CD8-positive, alpha-beta memory T cell (primary cell): ENCODE measurements at regions not wholly inside any gene's neighbourhood (a gene's known extent, or its start where the extent isn't known, plus 50 kb on each side); places are given as distances from the start of the nearest gene placed in this dataset.

Experiments
- CTCF ChIA-PET: fragments of 350-600 bp; sonication (Branson Sonifier 250); formaldehyde crosslinking; loops from one replicate; lab custom pipeline; 2021; ENCODE audit warnings: antibody characterized with exemption; lab: Charles Lee
- POLR2A ChIA-PET: fragments of 350-600 bp; sonication (Branson Sonifier 250); formaldehyde crosslinking; loops from one replicate; lab custom pipeline; 2021; ENCODE audit warnings: antibody characterized with exemption; lab: Charles Lee
- DNase-seq, 5 donors: peaks; one replicate each; pipeline versions ENCODE4 v3.0.0 to v3.0.0-alpha.2; 2020 to 2022; ENCODE audit warnings: mixed read lengths in 1 of 5
- H3K27ac ChIP-seq: one replicate; pipeline ENCODE4 v1.7.0; 2013; ENCODE audit warnings: low read depth, mild to moderate bottlenecking, low read length, moderate library complexity
- H3K27me3 ChIP-seq: 2 replicates; pipeline ENCODE4 v1.7.0; 2013; ENCODE audit warnings: low read length, mild to moderate bottlenecking; ENCODE audit not compliant: insufficient read depth, poor library complexity, severe bottlenecking
- H3K36me3 ChIP-seq: 2 replicates; pipeline ENCODE4 v1.7.0; 2013; ENCODE audit warnings: mild to moderate bottlenecking, low read length, moderate library complexity; ENCODE audit not compliant: insufficient read depth
- H3K4me1 ChIP-seq: 2 replicates; pipeline ENCODE4 v1.7.0; 2013; ENCODE audit warnings: mild to moderate bottlenecking, low read length, moderate library complexity; ENCODE audit not compliant: insufficient read depth
- H3K4me3 ChIP-seq: 2 replicates; pipeline ENCODE4 v1.7.0; 2013; ENCODE audit warnings: mild to moderate bottlenecking, low read length
- H3K9me3 ChIP-seq: 2 replicates; pipeline ENCODE4 v1.7.0; 2013; ENCODE audit warnings: mild to moderate bottlenecking, low read length
- H3K27ac Mint-ChIP-seq, 8 donors: one replicate each; pipeline ENCODE4 v1.8.0; 2020 to 2021; ENCODE audit warnings: mixed read lengths in 8 of 8, mild to moderate bottlenecking in 6 of 8, inconsistent platforms in 3 of 8, moderate library complexity in 3 of 8
- H3K27me3 Mint-ChIP-seq, 2 donors: one replicate each; pipeline ENCODE4 v1.8.0; 2020 to 2021; ENCODE audit warnings: mixed read lengths in 2 of 2, mild to moderate bottlenecking in 1 of 2, moderate library complexity in 1 of 2
- H3K36me3 Mint-ChIP-seq, 3 donors: one replicate each; pipeline ENCODE4 v1.8.0; 2020 to 2021; ENCODE audit warnings: mixed read lengths in 3 of 3, inconsistent platforms in 1 of 3, mild to moderate bottlenecking in 1 of 3
- H3K4me1 Mint-ChIP-seq, 3 donors: one replicate each; pipeline ENCODE4 v1.8.0; 2020 to 2021; ENCODE audit warnings: mixed read lengths in 3 of 3, inconsistent platforms in 1 of 3, mild to moderate bottlenecking in 1 of 3
- H3K4me3 Mint-ChIP-seq, 7 donors: one replicate each; pipeline ENCODE4 v1.8.0; 2020 to 2021; ENCODE audit warnings: mixed read lengths in 7 of 7, mild to moderate bottlenecking in 6 of 7, moderate library complexity in 4 of 7, inconsistent platforms in 2 of 7
- H3K9me3 Mint-ChIP-seq, 5 donors: one replicate each; pipeline ENCODE4 v1.8.0; 2020 to 2022; ENCODE audit warnings: mixed read lengths in 5 of 5, mild to moderate bottlenecking in 3 of 5, moderate library complexity in 2 of 5, inconsistent platforms in 1 of 5

- Histone ChIP-seq H3K36me3 (no peaks in the 10 kb centered on the region), H3K4me1 (no peaks in the 10 kb centered on the region), H3K9me3 (no peaks in the 10 kb centered on the region), H3K27ac (no peak overlapping the region), H3K4me3 (no peak overlapping the region), H3K27me3 (no peaks in the 10 kb centered on the region)
- H3K27ac Mint-ChIP-seq, result no peak overlapping the region
- peaks cover 3 to 11% (median 6%) of the 10 kb centered on the region in 5 donors for H3K9me3 Mint-ChIP-seq
- POLR2A ChIA-PET, result no interaction called here
- no peak for DNase-seq
- H3K27me3 Mint-ChIP-seq, result no peaks in the 10 kb centered on the region
- H3K4me1 Mint-ChIP-seq, result no peaks in the 10 kb centered on the region
- no peak overlapping the region for H3K4me3 Mint-ChIP-seq
- CTCF ChIA-PET, result no interaction called here
- no peaks in the 10 kb centered on the region for H3K36me3 Mint-ChIP-seq
Measured at GRCh38 chr2:167365216-167365615, 476.9 kb downstream of the XIRP2 start.

- Histone ChIP-seq H3K9me3 (no peaks in the 10 kb centered on the region), H3K4me3 (no peak overlapping the region), H3K4me1 (no peaks in the 10 kb centered on the region), H3K27me3 (no peaks in the 10 kb centered on the region), H3K27ac (no peak overlapping the region), H3K36me3 (no peaks in the 10 kb centered on the region)
- H3K4me3 Mint-ChIP-seq, result no peak overlapping the region
- no peak for DNase-seq
- H3K27me3 Mint-ChIP-seq, result peaks cover 0 to 2% of the 10 kb centered on the region in 2 donors
- H3K36me3 Mint-ChIP-seq, result no peaks in the 10 kb centered on the region
- no peak overlapping the region for H3K27ac Mint-ChIP-seq
- POLR2A ChIA-PET, result no interaction called here
- H3K4me1 Mint-ChIP-seq, result no peaks in the 10 kb centered on the region
- H3K9me3 Mint-ChIP-seq, result peaks cover 0 to 10% (median 6%) of the 10 kb centered on the region in 5 donors
- CTCF ChIA-PET, result no interaction called here
Measured at GRCh38 chr2:167361426-167361825, 473.1 kb downstream of the XIRP2 start.

- no peaks in the 10 kb centered on the region for H3K9me3 ChIP-seq
- H3K27me3 Mint-ChIP-seq, result peaks cover 0 to 2% of the 10 kb centered on the region in 2 donors
- H3K4me1 Mint-ChIP-seq, result no peaks in the 10 kb centered on the region
- no peak overlapping the region for H3K27ac ChIP-seq
- no peaks in the 10 kb centered on the region for H3K4me1 ChIP-seq
- POLR2A ChIA-PET, result no interaction called here
- no peak overlapping the region for H3K4me3 Mint-ChIP-seq
- H3K4me3 ChIP-seq, result no peak overlapping the region
- H3K36me3 Mint-ChIP-seq, result no peaks in the 10 kb centered on the region
- CTCF ChIA-PET, result no interaction called here
- no peak for DNase-seq
- H3K36me3 ChIP-seq, result no peaks in the 10 kb centered on the region
- H3K9me3 Mint-ChIP-seq, result peaks cover 0 to 5% (median 2%) of the 10 kb centered on the region in 5 donors
- H3K27ac Mint-ChIP-seq, result no peak overlapping the region
- H3K27me3 ChIP-seq, result no peaks in the 10 kb centered on the region
Measured at GRCh38 chr2:167355821-167356220, 467.5 kb downstream of the XIRP2 start.

- Histone ChIP-seq H3K36me3 (no peaks in the 10 kb centered on the region), H3K27ac (no peak overlapping the region), H3K27me3 (no peaks in the 10 kb centered on the region), H3K9me3 (no peaks in the 10 kb centered on the region), H3K4me3 (no peak overlapping the region), H3K4me1 (no peaks in the 10 kb centered on the region)
- H3K4me3 Mint-ChIP-seq, result no peak overlapping the region
- POLR2A ChIA-PET, result no interaction called here
- H3K27ac Mint-ChIP-seq, result no peak overlapping the region
- H3K36me3 Mint-ChIP-seq, result no peaks in the 10 kb centered on the region
- H3K27me3 Mint-ChIP-seq, result peaks cover 0 to 2% of the 10 kb centered on the region in 2 donors
- no peak for DNase-seq
- peaks cover 0 to 7% (median 0%) of the 10 kb centered on the region in 5 donors for H3K9me3 Mint-ChIP-seq
- CTCF ChIA-PET, result no interaction called here
- H3K4me1 Mint-ChIP-seq, result no peaks in the 10 kb centered on the region
Measured at GRCh38 chr2:167353605-167354280, 465.5 kb downstream of the XIRP2 start.

- Histone ChIP-seq H3K4me3 (no peak overlapping the region), H3K36me3 (no peaks in the 10 kb centered on the region), H3K27ac (no peak overlapping the region), H3K27me3 (no peaks in the 10 kb centered on the region), H3K9me3 (no peaks in the 10 kb centered on the region), H3K4me1 (no peaks in the 10 kb centered on the region)
- CTCF ChIA-PET, result no interaction called here
- Mint-ChIP-seq H3K9me3 (peaks cover 0 to 7% (median 0%) of the 10 kb centered on the region in 5 donors), H3K4me3 (no peak overlapping the region), H3K27me3 (no peaks in the 10 kb centered on the region), H3K4me1 (no peaks in the 10 kb centered on the region), H3K36me3 (no peaks in the 10 kb centered on the region), H3K27ac (no peak overlapping the region)
- DNase-seq, result no peak
- POLR2A ChIA-PET, result no interaction called here
Measured at GRCh38 chr2:167345559-167345958, 457.3 kb downstream of the XIRP2 start.

GRCh38 chr2:167342769-167343168, 454.5 kb downstream of the XIRP2 start:
- no peaks in the 10 kb centered on the region for H3K36me3 ChIP-seq

GRCh38 chr2:167340322-167340721, 452.0 kb downstream of the XIRP2 start:
- Histone ChIP-seq H3K4me3 (no peak overlapping the region), H3K9me3 (no peaks in the 10 kb centered on the region), H3K4me1 (no peaks in the 10 kb centered on the region), H3K27ac (no peak overlapping the region), H3K27me3 (no peaks in the 10 kb centered on the region), H3K36me3 (no peaks in the 10 kb centered on the region)
- ChIA-PET POLR2A (no interaction called here), CTCF (no interaction called here)
- H3K4me3 Mint-ChIP-seq, result no peak overlapping the region
- no peaks in the 10 kb centered on the region for H3K4me1 Mint-ChIP-seq
- H3K27me3 Mint-ChIP-seq, result no peaks in the 10 kb centered on the region
- H3K36me3 Mint-ChIP-seq, result no peaks in the 10 kb centered on the region
- H3K27ac Mint-ChIP-seq, result no peak overlapping the region
- DNase-seq, result no peak
- peaks cover 0 to 8% (median 0%) of the 10 kb centered on the region in 5 donors for H3K9me3 Mint-ChIP-seq

More at GRCh38 chr2:167342769-167343168, 454.5 kb downstream of the XIRP2 start:
- Mint-ChIP-seq H3K4me1 (no peaks in the 10 kb centered on the region), H3K27ac (no peak overlapping the region), H3K4me3 (no peak overlapping the region), H3K9me3 (peaks cover 0 to 8% (median 0%) of the 10 kb centered on the region in 5 donors), H3K36me3 (no peaks in the 10 kb centered on the region), H3K27me3 (no peaks in the 10 kb centered on the region)
- ChIA-PET CTCF (no interaction called here), POLR2A (no interaction called here)
- Histone ChIP-seq H3K4me1 (no peaks in the 10 kb centered on the region), H3K4me3 (no peak overlapping the region), H3K27me3 (no peaks in the 10 kb centered on the region), H3K9me3 (no peaks in the 10 kb centered on the region), H3K27ac (no peak overlapping the region)
- DNase-seq, result no peak

GRCh38 chr2:167336213-167336612, 447.9 kb downstream of the XIRP2 start:
- Histone ChIP-seq H3K27me3 (no peaks in the 10 kb centered on the region), H3K9me3 (no peaks in the 10 kb centered on the region), H3K36me3 (no peaks in the 10 kb centered on the region), H3K27ac (no peak overlapping the region), H3K4me3 (no peak overlapping the region), H3K4me1 (no peaks in the 10 kb centered on the region)
- DNase-seq, result no peak
- Mint-ChIP-seq H3K4me3 (no peak overlapping the region), H3K36me3 (no peaks in the 10 kb centered on the region), H3K9me3 (peaks cover 0 to 9% (median 0%) of the 10 kb centered on the region in 5 donors), H3K4me1 (no peaks in the 10 kb centered on the region), H3K27me3 (no peaks in the 10 kb centered on the region), H3K27ac (no peak overlapping the region)
- ChIA-PET POLR2A (no interaction called here), CTCF (no interaction called here)
